Thyroid gland (tissue), 4 donors: ENCODE measurements at regions not wholly inside any gene's neighbourhood (a gene's known extent, or its start where the extent isn't known, plus 50 kb on each side); places are given as distances from the start of the nearest gene placed in this dataset.

Experiments
- DNase-seq, 2 donors: peaks; one replicate each; pipeline ENCODE4 v3.0.0-alpha.2; 2019
- H3K27ac ChIP-seq, 3 donors: fragments of 200-600 bp; sonication (generic); 1 replicate in 2 of 3; 2 replicates in 1 of 3; pipeline ENCODE4 v1.5.1; 2016 to 2019; ENCODE audit warnings: mild to moderate bottlenecking in 1 of 3, moderate library complexity in 1 of 3
- H3K27me3 ChIP-seq: fragments of 200-600 bp; sonication (generic); one replicate; pipeline ENCODE4 v1.5.1; 2019
- H3K36me3 ChIP-seq, 2 donors: fragments of 200-600 bp; sonication (generic); one replicate each; pipeline ENCODE4 v1.5.1; 2016 to 2019
- H3K4me1 ChIP-seq, 2 donors: fragments of 200-600 bp; sonication (generic); one replicate each; pipeline ENCODE4 v1.5.1; 2017 to 2019
- H3K4me3 ChIP-seq, 3 donors: fragments of 200-600 bp; sonication (generic); replicated peaks in 1 of 3; 1 replicate in 2 of 3; 2 replicates in 1 of 3; pipeline ENCODE4 v1.5.1; 2016; ENCODE audit warnings: mild to moderate bottlenecking in 1 of 3
- H3K9me3 ChIP-seq: fragments of 200-600 bp; sonication (generic); one replicate; pipeline ENCODE4 v1.5.1; 2017
- CTCF ChIP-seq, 6 experiments: fragments of 200-600 bp in 3 of 6; fragments of 450-650 bp in 3 of 6; sonication (generic) in 3 of 6; IDR thresholded peaks; one replicate each; pipeline ENCODE4 v1.5.1; 2016 to 2019; ENCODE audit warnings: antibody characterized with exemption in 6 of 6, mild to moderate bottlenecking in 2 of 6, inconsistent platforms in 1 of 6, moderate library complexity in 1 of 6
- POLR2A ChIP-seq, 2 donors: fragments of 450-650 bp; IDR thresholded peaks; one replicate each; pipeline ENCODE4 v1.6.1; 2017; ENCODE audit warnings: antibody characterized with exemption in 2 of 2, mild to moderate bottlenecking in 2 of 2, moderate library complexity in 1 of 2
- whole genome bisulfite sequencing, 2 donors: methylation state at CpG; one replicate each; pipeline ENCODE4 v1.1.5; 2017; 5-methylcytosine and 5-hydroxymethylcytosine counted together
- intact Hi-C: fragments of 100-400 bp; cut with DNase I; formaldehyde crosslinking; loops from one replicate; pipeline ENCODE4 v1.15.1; 2023

- TF ChIP-seq CTCF (IDR thresholded peaks at IDR 0.05) (no peak), POLR2A (IDR thresholded peaks at IDR 0.05) (no peak)
- Histone ChIP-seq H3K27me3 (no peaks in the 10 kb centered on the region), H3K4me1 (no peaks in the 10 kb centered on the region), H3K4me3 (no peak overlapping the region), H3K9me3 (no peaks in the 10 kb centered on the region), H3K36me3 (no peaks in the 10 kb centered on the region), H3K27ac (no peak overlapping the region)
- WGBS, 2 donors = 95 to 96% methylated on average over 1 of the region's 1 CpG
- intact Hi-C loops = no loop called here
- no peak for DNase-seq
These were observed 147.8 kb upstream of the RASSF8 start for GRCh38 chr12:25810683-25811082.

- Histone ChIP-seq H3K27me3 (no peaks in the 10 kb centered on the region), H3K9me3 (no peaks in the 10 kb centered on the region), H3K27ac (no peak overlapping the region), H3K36me3 (no peaks in the 10 kb centered on the region), H3K4me3 (no peak overlapping the region), H3K4me1 (no peaks in the 10 kb centered on the region)
- DNase-seq = no peak
- TF ChIP-seq CTCF (IDR thresholded peaks at IDR 0.05) (no peak), POLR2A (IDR thresholded peaks at IDR 0.05) (no peak)
- 81 to 84% methylated on average over 5 of the region's 5 CpGs for WGBS, 2 donors
- intact Hi-C loops = no loop called here
These were observed 146.8 kb upstream of the RASSF8 start for GRCh38 chr12:25811656-25812126.

GRCh38 chr12:25812295-25812694 is 146.2 kb upstream of the RASSF8 start:
- Histone ChIP-seq H3K4me1 (no peaks in the 10 kb centered on the region), H3K27ac (no peak overlapping the region), H3K36me3 (no peaks in the 10 kb centered on the region), H3K4me3 (no peak overlapping the region), H3K27me3 (no peaks in the 10 kb centered on the region), H3K9me3 (no peaks in the 10 kb centered on the region)
- TF ChIP-seq POLR2A (IDR thresholded peaks at IDR 0.05) = no peak
- TF ChIP-seq CTCF (IDR thresholded peaks at IDR 0.05) = no peak
- 86 to 90% methylated on average over 4 of the region's 4 CpGs for WGBS, 2 donors
- no peak for DNase-seq
- intact Hi-C loops = no loop called here

- no peaks in the 10 kb centered on the region for H3K4me1 ChIP-seq
- no peak for DNase-seq
- intact Hi-C loops = no loop called here
- no peaks in the 10 kb centered on the region for H3K9me3 ChIP-seq
- TF ChIP-seq POLR2A (IDR thresholded peaks at IDR 0.05) (no peak), CTCF (IDR thresholded peaks at IDR 0.05) (no peak)
- H3K27ac ChIP-seq = no peak overlapping the region
- no peaks in the 10 kb centered on the region for H3K27me3 ChIP-seq
- no peak overlapping the region for H3K4me3 ChIP-seq
- 92 to 95% methylated on average over 5 of the region's 5 CpGs for WGBS, 2 donors
- H3K36me3 ChIP-seq = no peaks in the 10 kb centered on the region
These were observed 144.6 kb upstream of the RASSF8 start for GRCh38 chr12:25813843-25814242.

GRCh38 chr12:25816637-25817036 is 141.8 kb upstream of the RASSF8 start:
- DNase-seq = no peak
- Histone ChIP-seq H3K9me3 (no peaks in the 10 kb centered on the region), H3K4me1 (no peaks in the 10 kb centered on the region), H3K27me3 (no peaks in the 10 kb centered on the region), H3K4me3 (no peak overlapping the region), H3K27ac (no peak overlapping the region), H3K36me3 (no peaks in the 10 kb centered on the region)
- no peak for TF ChIP-seq POLR2A (IDR thresholded peaks at IDR 0.05)
- TF ChIP-seq CTCF (IDR thresholded peaks at IDR 0.05) = no peak
- intact Hi-C loops = no loop called here
- WGBS, 2 donors = 95 to 96% methylated on average over 3 of the region's 3 CpGs
